ENCODE measurements at regions not wholly inside any gene's neighbourhood (a gene's known extent, or its start where the extent isn't known, plus 50 kb on each side); places are given as distances from the start of the nearest gene placed in this dataset.

GRCh38 chr10:37713132-37713501 lies 144.3 kb downstream of the ZNF248 start:
- no peak overlapping the region for H2AK5ac ChIP-seq (ENCODE audit: insufficient read length, low read length)
- no peaks in the 10 kb centered on the region for H3K79me2 ChIP-seq (ENCODE audit: insufficient read depth, low read length)
- H2BK5ac ChIP-seq (ENCODE audit: insufficient read length, low read length) = no peak overlapping the region
- Mint-ChIP-seq H3K27ac (no peak overlapping the region), H3K36me3 (ENCODE audit: insufficient read depth in 1 of 3, low read depth in 3 of 3) (peaks cover 0 to 21% (median 5%) of the 10 kb centered on the region in 3 experiments; a peak in 5 of 7 replicates), H3K4me3 (no peak overlapping the region), H3K4me1 (no peaks in the 10 kb centered on the region), H3K27me3 (ENCODE audit: low read depth) (peaks cover 4% of the 10 kb centered on the region; the same call in 1 of the 2 replicates), H3K9me3 (peaks cover 93 to 96% of the 10 kb centered on the region in 2 experiments)
- no peak overlapping the region for H4K8ac ChIP-seq (replicated peaks; ENCODE audit: insufficient read length, low read depth, low read length)
- peaks cover 33% of the 10 kb centered on the region for H3K9me3 ChIP-seq (ENCODE audit: control insufficient read depth, low read depth, low read length)
- WGBS (ENCODE audit: extremely low coverage, insufficient read length, low lambda C conversion rate) = no CpG with 5 or more reads among the region's 3 CpGs
- no peak overlapping the region for H2BK120ac ChIP-seq (ENCODE audit: low read depth, low read length, poor library complexity, severe bottlenecking)
- H3K4me1 ChIP-seq (ENCODE audit: insufficient read depth, low read length) = no peaks in the 10 kb centered on the region
- DNase-seq = no peak
- no peaks in the 10 kb centered on the region for H4K20me1 ChIP-seq (ENCODE audit: control insufficient read depth, insufficient read depth, insufficient read length)
- TF ChIP-seq, protein P1, sequence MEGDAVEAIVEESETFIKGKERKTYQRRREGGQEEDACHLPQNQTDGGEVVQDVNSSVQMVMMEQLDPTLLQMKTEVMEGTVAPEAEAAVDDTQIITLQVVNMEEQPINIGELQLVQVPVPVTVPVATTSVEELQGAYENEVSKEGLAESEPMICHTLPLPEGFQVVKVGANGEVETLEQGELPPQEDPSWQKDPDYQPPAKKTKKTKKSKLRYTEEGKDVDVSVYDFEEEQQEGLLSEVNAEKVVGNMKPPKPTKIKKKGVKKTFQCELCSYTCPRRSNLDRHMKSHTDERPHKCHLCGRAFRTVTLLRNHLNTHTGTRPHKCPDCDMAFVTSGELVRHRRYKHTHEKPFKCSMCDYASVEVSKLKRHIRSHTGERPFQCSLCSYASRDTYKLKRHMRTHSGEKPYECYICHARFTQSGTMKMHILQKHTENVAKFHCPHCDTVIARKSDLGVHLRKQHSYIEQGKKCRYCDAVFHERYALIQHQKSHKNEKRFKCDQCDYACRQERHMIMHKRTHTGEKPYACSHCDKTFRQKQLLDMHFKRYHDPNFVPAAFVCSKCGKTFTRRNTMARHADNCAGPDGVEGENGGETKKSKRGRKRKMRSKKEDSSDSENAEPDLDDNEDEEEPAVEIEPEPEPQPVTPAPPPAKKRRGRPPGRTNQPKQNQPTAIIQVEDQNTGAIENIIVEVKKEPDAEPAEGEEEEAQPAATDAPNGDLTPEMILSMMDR (conservative IDR thresholded peaks at IDR 0.05) = no peak
- no peak overlapping the region for H2BK12ac ChIP-seq (ENCODE audit: insufficient read length, low read depth, low read length)
- H3K9ac ChIP-seq (ENCODE audit: extremely low read depth, insufficient read length, low read length) = no peak overlapping the region
- H3K14ac ChIP-seq (ENCODE audit: insufficient read depth, low read length) = no peak overlapping the region
- no peak overlapping the region for H2BK15ac ChIP-seq (ENCODE audit: low read depth, low read length)
- no peak overlapping the region for H4K5ac ChIP-seq (ENCODE audit: insufficient read length, low read depth, low read length)
- no peak overlapping the region for H3K18ac ChIP-seq (ENCODE audit: insufficient read length, low read depth, low read length)
- no peak overlapping the region for H3K4me2 ChIP-seq (ENCODE audit: insufficient read depth, insufficient read length, low read length)
- H3K56ac ChIP-seq (ENCODE audit: insufficient read length, low read depth, low read length) = no peak overlapping the region
- no peak overlapping the region for H3K27ac ChIP-seq (ENCODE audit: insufficient read length, low read depth, low read length)
- no peak overlapping the region for H3K23ac ChIP-seq (ENCODE audit: insufficient read length, low read depth, low read length)
- H3T11ph ChIP-seq (ENCODE audit: low read length) = no peak overlapping the region
- no peak overlapping the region for H4K91ac ChIP-seq (ENCODE audit: insufficient read length, low read depth, low read length)
- no peak overlapping the region for H2BK20ac ChIP-seq (ENCODE audit: low read depth, low read length, poor library complexity, severe bottlenecking)
- H3K27me3 ChIP-seq (ENCODE audit: insufficient read depth, low read length) = no peaks in the 10 kb centered on the region
- peaks cover 3% of the 10 kb centered on the region for H3K23me2 ChIP-seq (ENCODE audit: insufficient read length, low read depth, low read length, poor library complexity, severe bottlenecking)
- H3K4ac ChIP-seq (ENCODE audit: low read depth, low read length) = no peak overlapping the region
- no peaks in the 10 kb centered on the region for H3K79me1 ChIP-seq (ENCODE audit: insufficient read depth, low read depth, low read length, poor library complexity, severe bottlenecking)
- no peak overlapping the region for H2AFZ ChIP-seq (ENCODE audit: low read length)

Measured in H9 (cell line).